Body of pancreas (tissue), 4 donors: ENCODE measurements at regions not wholly inside any gene's neighbourhood (a gene's known extent, or its start where the extent isn't known, plus 50 kb on each side); places are given as distances from the start of the nearest gene placed in this dataset.

ENCODE experiments used
- CTCF ChIP-seq, 7 experiments: fragments of 450-650 bp in 4 of 7; fragments of 200-600 bp in 3 of 7; sonication (generic) in 3 of 7; IDR thresholded peaks; one replicate each; pipeline ENCODE4 v1.5.1; 2016 to 2019; ENCODE audit warnings: antibody characterized with exemption in 7 of 7
- POLR2A ChIP-seq, 3 donors: fragments of 450-650 bp; IDR thresholded peaks; one replicate each; pipeline ENCODE4 v1.6.1; 2016; ENCODE audit warnings: antibody characterized with exemption in 3 of 3, mild to moderate bottlenecking in 2 of 3

GRCh38 chr1:195430826-195431225, 1177.4 kb downstream of the KCNT2 start:
- no peak for TF ChIP-seq CTCF (IDR thresholded peaks at IDR 0.05)
- no peak for TF ChIP-seq POLR2A (IDR thresholded peaks at IDR 0.05)
